HCT116 (cell line): ENCODE measurements at regions not wholly inside any gene's neighbourhood (a gene's known extent, or its start where the extent isn't known, plus 50 kb on each side); places are given as distances from the start of the nearest gene placed in this dataset.
"Not testable (repeated sequence)": the region's sequence is repeated elsewhere in the genome, so short reads cannot be mapped to it uniquely, and the experiment has no call there.

Experiments used
- ATAC-seq: fragments of 200-7000 bp; cut with Tn5 transposase; 2 replicates; pipeline ENCODE4 v1.9.1; 2020; ENCODE audit warnings: mild to moderate bottlenecking, moderate library complexity
- BruUV-seq: library from RNA; stranded (reverse); fragments of 400-500 nt; replicated peaks from 2 replicates; lab custom pipeline; 2021; lab: Mats Ljungman, UMichigan
- CTCF ChIA-PET: fragments of 300-600 bp; sonication (Branson Sonifier 250); formaldehyde crosslinking; loops from one replicate; lab custom pipeline; 2021; ENCODE audit warnings: antibody characterized with exemption; lab: Charles Lee
- POLR2A ChIA-PET: fragments of 300-600, 350-600 bp; sonication (Branson Sonifier 250); formaldehyde crosslinking; loops from one replicate; lab custom pipeline; 2021; ENCODE audit warnings: antibody characterized with exemption; lab: Charles Lee
- RAD21 ChIA-PET, 2 experiments: fragments of 300-600 bp; sonication (Branson Sonifier 250); formaldehyde crosslinking; loops; one replicate each; lab custom pipeline; 2023; ENCODE audit warnings: low total read pairs in 2 of 2; ENCODE audit not compliant: uncharacterized antibody in 2 of 2, unreplicated experiment in 2 of 2, low non-redundant PET in 1 of 2; lab: Charles Lee
- DNase-seq: peaks from one replicate; pipeline ENCODE4 v3.0.0-alpha.2; 2010; ENCODE audit warnings: low read depth, low spot score
- H2AFZ ChIP-seq: fragments of 200-600 bp; shearing (Covaris generic), sonication (generic); 2 replicates; pipeline ENCODE4 v1.6.1; 2017; ENCODE audit warnings: low read depth, mixed run types, mixed read lengths, antibody characterized with exemption, low read length; ENCODE audit not compliant: poor library complexity, severe bottlenecking
- H3K27ac ChIP-seq: 2 replicates; pipeline ENCODE4 v1.5.1; 2012; ENCODE audit warnings: low read depth, low read length
- H3K27me3 ChIP-seq: fragments of 200-600 bp; sonication (generic); 2 replicates; pipeline ENCODE4 v1.6.1; 2016; ENCODE audit warnings: mixed run types, low read length, mixed read lengths; ENCODE audit not compliant: insufficient read depth
- H3K36me3 ChIP-seq, 2 experiments: fragments of 200-500 bp in 1 of 2; fragments of 200-600 bp in 1 of 2; sonication (Bioruptor generic) in 1 of 2; sonication (generic) in 1 of 2; 2 replicates each; pipeline versions ENCODE4 v1.5.1 to v1.6.1; 2014 to 2016; ENCODE audit warnings: low read length in 2 of 2, inconsistent platforms in 1 of 2, mixed read lengths in 1 of 2, mixed run types in 1 of 2; ENCODE audit not compliant: insufficient read depth in 2 of 2, control insufficient read depth in 1 of 2
- H3K4me1 ChIP-seq, 2 experiments: fragments of 200-600 bp in 1 of 2; sonication (generic) in 1 of 2; 2 replicates each; pipeline versions ENCODE4 v1.5.1 to v1.6.1; 2012 to 2017; ENCODE audit warnings: low read length in 2 of 2, inconsistent platforms in 1 of 2, mild to moderate bottlenecking in 1 of 2, mixed read lengths in 1 of 2, mixed run types in 1 of 2, moderate library complexity in 1 of 2; ENCODE audit not compliant: insufficient read depth in 2 of 2, control insufficient read depth in 1 of 2
- H3K4me2 ChIP-seq: fragments of 200-600 bp; sonication (generic); 2 replicates; pipeline ENCODE4 v1.6.1; 2017; ENCODE audit warnings: mixed run types, low read length, mixed read lengths
- H3K4me3 ChIP-seq, 2 experiments: fragments of 200-600 bp in 1 of 2; sonication (generic) in 1 of 2; replicated peaks in 1 of 2; 2 replicates each; pipeline ENCODE4 v1.5.1; 2011 to 2016; ENCODE audit warnings: low read length in 2 of 2, control low read depth in 1 of 2, low read depth in 1 of 2, mild to moderate bottlenecking in 1 of 2, mixed read lengths in 1 of 2, mixed run types in 1 of 2
- H3K79me2 ChIP-seq: fragments of 200-600 bp; sonication (generic); 2 replicates; pipeline ENCODE4 v1.6.1; 2017; ENCODE audit warnings: mild to moderate bottlenecking, mixed run types, low read length, moderate library complexity, mixed read lengths; ENCODE audit not compliant: insufficient read depth
- H3K9ac ChIP-seq: fragments of 200-600 bp; sonication (generic); 2 replicates; pipeline ENCODE4 v1.6.1; 2016; ENCODE audit warnings: low read length, mixed read lengths
- H3K9me2 ChIP-seq: fragments of 200-600 bp; sonication (generic), shearing (Covaris generic); 2 replicates; pipeline ENCODE4 v1.6.1; 2017; ENCODE audit warnings: mixed run types, mild to moderate bottlenecking, moderate library complexity; ENCODE audit not compliant: insufficient read depth
- H3K9me3 ChIP-seq, 2 experiments: fragments of 200-500 bp in 1 of 2; fragments of 200-600 bp in 1 of 2; sonication (Bioruptor generic) in 1 of 2; sonication (generic) in 1 of 2; 2 replicates each; pipeline ENCODE4 v1.6.1; 2014 to 2017; ENCODE audit warnings: low read length in 2 of 2, mixed read lengths in 2 of 2, inconsistent platforms in 1 of 2, low read depth in 1 of 2, mild to moderate bottlenecking in 1 of 2, mixed run types in 1 of 2, moderate library complexity in 1 of 2; ENCODE audit not compliant: control insufficient read depth in 1 of 2, insufficient read depth in 1 of 2
- H4K20me1 ChIP-seq: fragments of 200-600 bp; sonication (generic), shearing (Covaris generic); 2 replicates; pipeline ENCODE4 v1.6.1; 2017; ENCODE audit warnings: mixed run types, mild to moderate bottlenecking, moderate library complexity; ENCODE audit not compliant: insufficient read depth
- CBX3 ChIP-seq: IDR thresholded peaks from 2 replicates; pipeline ENCODE4 v1.6.1; 2012; ENCODE audit warnings: low read depth
- CTCF ChIP-seq, 3 experiments: fragments of 200-600 bp in 1 of 3; sonication (generic) in 1 of 3; IDR thresholded peaks in 2 of 3; conservative IDR thresholded peaks in 1 of 3; 2 replicates each; pipeline ENCODE4 v1.5.1; 2012 to 2017; ENCODE audit warnings: low read depth in 2 of 3, low read length in 2 of 3, antibody characterized with exemption in 1 of 3, borderline replicate concordance in 1 of 3, control low read depth in 1 of 3, mild to moderate bottlenecking in 1 of 3, mixed read lengths in 1 of 3, mixed run types in 1 of 3, moderate library complexity in 1 of 3; ENCODE audit not compliant: insufficient read depth in 1 of 3
- EZH2 ChIP-seq: fragments of 200-600 bp; sonication (generic); IDR thresholded peaks from 2 replicates; pipeline ENCODE4 v1.6.1; 2017; ENCODE audit warnings: antibody characterized with exemption, mixed run types
- EZH2phosphoT487 ChIP-seq: fragments of 200-600 bp; IDR thresholded peaks from 2 replicates; pipeline ENCODE4 v1.6.1; 2018; ENCODE audit warnings: antibody characterized with exemption, borderline replicate concordance
- FOSL1 ChIP-seq: IDR thresholded peaks from 2 replicates; pipeline ENCODE4 v1.6.1; 2012; ENCODE audit warnings: low read depth
- RAD21 ChIP-seq: IDR thresholded peaks from 2 replicates; pipeline ENCODE4 v1.6.1; 2012; ENCODE audit warnings: low read depth, mild to moderate bottlenecking
- SP1 ChIP-seq: IDR thresholded peaks from 2 replicates; pipeline ENCODE4 v1.6.1; 2012; ENCODE audit warnings: low read depth
- ZBTB33 ChIP-seq: IDR thresholded peaks from 2 replicates; pipeline ENCODE4 v1.6.1; 2011; ENCODE audit warnings: mild to moderate bottlenecking, low read length, moderate library complexity; ENCODE audit not compliant: insufficient replicate concordance; ENCODE audit errors: extremely low read depth
- intact Hi-C: fragments of 100-400 bp; cut with micrococcal nuclease; formaldehyde crosslinking; loops from 2 replicates; pipeline ENCODE4 v1.10.0; 2022

DNA sequence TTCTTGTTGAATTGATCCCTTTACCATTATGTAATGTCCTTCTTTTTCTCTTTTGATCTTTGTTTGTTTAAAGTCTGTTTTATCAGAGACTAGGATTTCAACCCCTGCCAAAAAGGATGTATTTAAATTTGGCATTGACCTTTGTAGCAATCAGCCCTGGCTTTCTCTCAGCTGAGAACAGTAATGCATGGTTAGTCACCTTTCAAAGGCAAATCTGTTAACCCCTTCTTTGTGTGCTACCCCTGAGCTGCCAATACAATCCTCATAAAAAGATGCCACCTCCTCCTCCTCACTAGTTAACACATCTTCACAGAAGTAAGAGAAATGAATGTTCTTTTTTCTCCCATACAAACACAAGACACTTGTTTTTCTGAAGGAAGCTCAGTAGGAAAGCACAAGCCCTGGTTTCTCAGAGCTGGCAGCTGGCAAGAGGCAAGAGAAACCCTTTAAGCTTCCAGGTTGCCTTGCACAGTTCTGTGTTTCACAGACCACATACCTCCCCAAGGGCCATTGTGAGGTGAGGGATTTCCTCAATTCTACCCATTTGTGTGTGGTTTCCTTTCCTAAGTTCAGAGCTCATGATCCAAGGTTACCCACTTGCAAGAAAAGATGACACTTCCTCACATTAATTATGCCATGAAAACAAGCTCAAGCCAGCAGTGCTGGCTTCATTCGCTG, 122.6 kb downstream of the RCHY1 start:
- POLR2A ChIA-PET: no interaction called here
- Histone ChIP-seq H3K36me3 (no peaks in the 10 kb centered on the region), H3K4me2 (no peak overlapping the region), H3K27ac (no peak overlapping the region), H3K4me3 (no peak overlapping the region), H3K9me3 (no peaks in the 10 kb centered on the region), H2AFZ (no peak overlapping the region), H4K20me1 (no peaks in the 10 kb centered on the region), H3K79me2 (no peaks in the 10 kb centered on the region), H3K27me3 (peaks cover 15% of the 10 kb centered on the region; the same call in 1 of the 2 replicates), H3K9ac (no peak overlapping the region), H3K9me2 (no peaks in the 10 kb centered on the region), H3K4me1 (no peaks in the 10 kb centered on the region)
- intact Hi-C loops: no loop called here
- no TSS peak for BruUV-seq
- ATAC-seq (no peak), DNase-seq (no peak)
- TF ChIP-seq RAD21 (no peak), CTCF (IDR thresholded peaks at IDR 0.05 in 2 of 3, conservative IDR thresholded peaks at IDR 0.05 in 1 of 3; ENCODE audit: borderline replicate concordance in 1 of 3, insufficient read depth in 1 of 3, low read depth in 2 of 3, low read length in 2 of 3) (no peak), EZH2 (no peak), ZBTB33 (no peak), FOSL1 (no peak), CBX3 (no peak), EZH2phosphoT487 (no peak), SP1 (no peak)
- CTCF ChIA-PET: no interaction called here
- RAD21 ChIA-PET: no interaction called here

GRCh38 chr4:75386426-75386825, 127.8 kb downstream of the RCHY1 start:
- H3K36me3 ChIP-seq, ATAC-seq, RAD21 ChIA-PET, H3K27ac ChIP-seq, BruUV-seq, POLR2A ChIA-PET, H2AFZ ChIP-seq, H4K20me1 ChIP-seq, H3K79me2 ChIP-seq, intact Hi-C loops, H3K9me3 ChIP-seq, H3K4me3 ChIP-seq, H3K9ac ChIP-seq, H3K9me2 ChIP-seq, DNase-seq, H3K4me1 ChIP-seq, CTCF ChIA-PET, H3K4me2 ChIP-seq, H3K27me3 ChIP-seq: not testable (repeated sequence)
